Left renal pelvis (tissue), 4 donors: ENCODE measurements at regions not wholly inside any gene's neighbourhood (a gene's known extent, or its start where the extent isn't known, plus 50 kb on each side); places are given as distances from the start of the nearest gene placed in this dataset.
"Not testable (repeated sequence)": the region's sequence is repeated elsewhere in the genome, so short reads cannot be mapped to it uniquely, and the experiment has no call there.

ENCODE experiments used
- DNase-seq, 4 donors: peaks; one replicate each; pipeline ENCODE4 v3.0.0-alpha.2; 2013; ENCODE audit warnings: low read depth in 4 of 4, low spot score in 3 of 4

- no peak for DNase-seq
These were observed 1584.2 kb downstream of the SLITRK1 start for GRCh38 chr13:82298106-82298505.

GRCh38 chr13:82294226-82294625 is 1588.0 kb downstream of the SLITRK1 start:
- DNase-seq, result no peak

DNA sequence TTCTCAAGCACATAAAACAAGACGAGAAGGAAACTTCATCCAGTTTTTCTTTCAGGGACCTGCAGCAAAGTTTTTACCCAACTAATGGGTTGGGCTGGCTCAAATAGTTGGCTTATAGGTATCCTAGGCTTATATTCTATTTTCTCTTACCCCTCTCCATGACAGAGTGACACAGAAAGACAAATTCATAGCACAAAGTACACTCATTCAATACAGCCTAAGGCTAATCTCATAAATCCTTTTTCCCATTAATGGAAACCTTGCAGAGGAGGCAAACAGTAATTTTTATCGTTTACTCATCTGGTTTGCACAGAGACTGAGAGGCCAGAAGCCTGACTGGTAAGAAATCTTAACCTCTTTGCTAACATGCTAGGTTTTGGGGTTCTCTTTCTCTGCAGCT is 1589.9 kb downstream of the SLITRK1 start:
- DNase-seq, result no peak

- no peak for DNase-seq
These were observed 1590.4 kb downstream of the SLITRK1 start for GRCh38 chr13:82291852-82292251.

DNA sequence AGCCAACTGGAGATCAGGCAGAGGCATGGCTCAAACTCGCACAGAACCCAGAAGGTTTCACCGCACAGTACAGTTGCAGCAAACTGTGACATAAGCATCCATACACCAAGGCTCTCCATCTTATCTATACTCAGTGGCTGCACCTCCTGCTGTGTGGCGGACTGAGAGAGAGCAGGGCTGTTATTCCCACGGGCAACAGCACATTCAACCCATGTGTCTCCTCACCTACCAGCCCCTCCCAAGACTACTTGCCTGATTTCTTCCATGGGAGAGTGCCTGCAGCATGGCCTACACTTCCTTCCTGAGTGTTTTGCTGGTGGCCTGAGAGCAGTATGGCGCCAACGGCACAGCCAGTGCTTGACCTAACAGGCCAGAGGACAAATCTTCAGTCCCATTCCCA is 1606.6 kb downstream of the SLITRK1 start:
- no peak for DNase-seq

DNA sequence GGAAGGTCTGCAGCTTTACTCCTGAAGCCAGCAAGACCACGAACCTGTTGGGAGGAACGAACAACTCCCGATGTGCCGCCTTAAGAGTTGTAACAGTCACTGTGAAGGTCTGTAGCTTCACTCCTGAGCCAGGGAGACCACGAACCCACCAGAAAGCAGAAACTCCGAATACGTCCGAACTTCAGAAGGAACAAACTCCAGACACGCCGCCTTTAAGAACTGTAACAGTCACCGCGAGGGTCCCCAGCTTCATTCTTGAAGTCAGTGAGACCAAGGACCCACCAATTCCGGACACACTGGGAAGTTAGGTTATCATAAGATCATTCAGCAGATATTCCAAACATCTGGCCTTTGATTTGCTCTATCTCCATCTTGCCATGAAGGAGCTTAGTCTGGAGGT is 1623.0 kb downstream of the SLITRK1 start:
- DNase-seq, result no peak

GRCh38 chr13:82257790-82258507 is 1624.3 kb downstream of the SLITRK1 start:
- DNase-seq, result no peak

GRCh38 chr13:82248762-82249161 is 1633.5 kb downstream of the SLITRK1 start:
- no peak for DNase-seq

GRCh38 chr13:82245860-82246259 is 1636.4 kb downstream of the SLITRK1 start:
- no peak for DNase-seq

- no peak for DNase-seq
These were observed 1657.5 kb downstream of the SLITRK1 start for GRCh38 chr13:82224806-82225205.

GRCh38 chr13:82221621-82222020 is 1660.7 kb downstream of the SLITRK1 start:
- no peak for DNase-seq

GRCh38 chr13:82220641-82221040 is 1661.6 kb downstream of the SLITRK1 start:
- DNase-seq, result no peak

DNA sequence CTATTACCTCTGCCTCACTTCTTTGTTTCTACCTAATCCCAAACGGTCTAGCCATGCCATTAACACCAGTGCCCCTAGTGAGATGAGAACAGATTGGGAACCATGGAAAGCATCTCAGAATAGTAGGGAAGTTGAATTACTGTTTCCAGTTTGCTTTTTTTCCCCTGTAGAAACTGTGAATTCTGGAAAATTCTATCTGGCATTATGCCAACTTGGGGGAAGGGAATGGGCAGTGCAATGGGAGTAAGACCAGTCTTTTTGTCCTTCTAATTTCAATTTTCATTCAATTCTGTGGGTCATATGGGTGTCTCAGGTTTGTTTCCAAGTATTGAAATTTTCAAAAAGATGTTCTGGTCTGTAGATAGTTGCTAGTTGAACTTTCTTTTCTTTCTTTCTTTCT is 1666.1 kb downstream of the SLITRK1 start:
- DNase-seq, result no peak

DNA sequence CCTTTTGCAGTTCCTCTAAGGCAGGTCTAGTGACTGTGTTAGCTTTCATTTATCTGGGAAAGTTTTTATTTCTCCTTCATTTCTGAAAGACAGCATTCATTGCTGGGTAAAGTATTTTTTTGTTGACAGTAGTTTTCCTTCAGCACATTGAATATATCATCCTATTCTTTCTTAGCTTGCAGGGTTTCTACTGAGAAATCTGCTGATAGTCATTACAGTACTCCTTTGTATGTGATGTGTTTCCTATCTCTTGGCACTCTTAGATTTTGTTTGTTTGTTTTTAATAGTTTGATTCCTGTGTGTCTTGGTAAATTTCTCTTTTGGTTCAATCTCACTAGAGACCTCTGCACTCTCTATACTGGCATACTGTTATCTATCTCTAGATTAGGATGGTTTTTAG is 1667.9 kb downstream of the SLITRK1 start:
- no peak for DNase-seq

- no peak for DNase-seq
These were observed 1676.0 kb downstream of the SLITRK1 start for GRCh38 chr13:82206241-82206640.

GRCh38 chr13:82202398-82202797 is 1679.9 kb downstream of the SLITRK1 start:
- no peak for DNase-seq

DNA sequence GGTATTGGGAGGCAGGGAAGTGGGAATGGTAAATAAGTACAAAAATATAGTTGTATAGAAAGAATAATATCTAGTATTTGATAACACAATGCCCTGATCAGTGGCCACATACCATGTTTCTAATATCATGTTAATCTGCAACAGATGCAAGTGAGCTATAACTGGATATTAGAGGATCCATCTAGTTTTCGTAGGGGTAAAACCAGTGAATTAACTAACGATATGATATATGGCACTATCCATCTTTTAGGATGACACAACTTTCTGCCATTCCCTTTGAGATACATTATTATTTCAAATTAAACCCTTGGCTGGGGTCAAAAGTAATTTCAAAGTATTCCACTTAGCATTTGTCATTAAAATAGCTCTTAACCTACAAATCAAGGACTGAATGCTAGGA is 1686.2 kb downstream of the SLITRK1 start:
- DNase-seq, result no peak

- DNase-seq, result no peak
These were observed 1695.0 kb downstream of the SLITRK1 start for GRCh38 chr13:82187227-82187626.

GRCh38 chr13:82176751-82177150 is 1705.5 kb downstream of the SLITRK1 start:
- DNase-seq, result no peak

DNA sequence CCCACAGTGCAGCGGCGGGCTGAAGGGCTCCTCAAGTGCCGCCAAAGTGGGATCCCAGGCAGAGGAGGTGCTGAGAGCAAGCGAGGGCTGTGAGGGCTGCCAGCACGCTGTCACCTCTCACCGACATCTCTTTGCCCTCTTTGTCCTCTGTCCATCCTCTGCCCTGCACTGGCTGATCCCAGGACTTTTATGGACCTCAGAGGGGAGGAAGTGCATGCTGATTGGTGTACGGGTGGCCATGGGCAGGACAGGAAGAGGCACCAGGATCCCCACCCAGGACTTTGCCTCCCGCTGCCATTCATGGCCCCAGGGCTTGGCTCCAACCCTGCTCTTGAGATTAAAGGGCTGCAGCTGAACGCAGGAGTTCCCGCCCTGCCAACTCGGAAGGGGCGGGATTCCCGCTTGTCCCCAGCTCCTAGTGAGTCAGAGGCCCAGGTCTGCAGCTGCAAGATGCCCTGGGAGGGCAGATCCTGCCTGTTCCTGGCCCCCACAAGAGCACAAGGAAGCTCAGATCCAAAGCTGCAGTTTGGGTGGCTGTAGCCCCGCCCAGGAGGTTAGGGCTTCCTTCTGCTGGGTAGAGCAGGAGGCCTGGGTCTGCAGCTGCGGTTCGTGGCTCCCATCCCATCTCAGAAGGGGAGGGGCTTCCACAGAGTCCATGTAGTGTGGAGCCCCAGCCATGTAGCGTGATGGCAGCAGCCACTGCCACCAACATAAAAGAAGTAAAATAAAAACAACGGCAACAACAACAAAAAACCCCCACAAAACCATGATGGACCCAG is 1716.7 kb downstream of the SLITRK1 start:
- no peak for DNase-seq

GRCh38 chr13:82164780-82165395 is 1717.4 kb downstream of the SLITRK1 start:
- not testable (repeated sequence) for DNase-seq

DNA sequence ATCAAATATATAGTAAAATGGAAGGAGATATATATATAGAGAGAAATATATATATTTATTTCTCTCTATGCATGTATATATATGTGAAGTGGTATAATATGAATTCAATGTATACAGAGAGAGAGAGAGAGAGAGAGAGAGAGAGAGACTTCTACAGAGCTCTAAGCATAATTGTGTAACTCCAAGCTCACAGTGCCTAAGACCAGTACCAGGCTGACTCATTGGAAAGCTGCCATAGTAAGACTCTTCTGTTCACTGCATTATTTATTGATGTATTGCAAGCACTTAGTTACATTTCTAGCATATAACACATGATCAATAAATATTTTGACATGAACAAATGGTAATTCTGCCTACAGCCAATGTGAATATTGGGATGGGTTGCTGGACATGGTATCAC is 1734.7 kb downstream of the SLITRK1 start:
- DNase-seq, result no peak
